LNCaP clone FGC (cell line): ENCODE measurements at regions not wholly inside any gene's neighbourhood (a gene's known extent, or its start where the extent isn't known, plus 50 kb on each side); places are given as distances from the start of the nearest gene placed in this dataset.

ENCODE experiments used
- DNase-seq: peaks from one replicate; pipeline ENCODE4 v3.0.0-alpha.2; 2011; ENCODE audit warnings: low read depth
- H3K4me3 ChIP-seq: 2 replicates; pipeline ENCODE4 v1.5.1; 2011; ENCODE audit warnings: mild to moderate bottlenecking, low read depth, low read length, control low read depth
- TF ChIP-seq, protein P1 (sequence below): IDR thresholded peaks from 2 replicates; pipeline ENCODE4 v1.5.1; 2012; ENCODE audit warnings: mild to moderate bottlenecking; ENCODE audit not compliant: control insufficient read depth, insufficient read depth; ENCODE audit errors: extremely low read depth

DNA sequence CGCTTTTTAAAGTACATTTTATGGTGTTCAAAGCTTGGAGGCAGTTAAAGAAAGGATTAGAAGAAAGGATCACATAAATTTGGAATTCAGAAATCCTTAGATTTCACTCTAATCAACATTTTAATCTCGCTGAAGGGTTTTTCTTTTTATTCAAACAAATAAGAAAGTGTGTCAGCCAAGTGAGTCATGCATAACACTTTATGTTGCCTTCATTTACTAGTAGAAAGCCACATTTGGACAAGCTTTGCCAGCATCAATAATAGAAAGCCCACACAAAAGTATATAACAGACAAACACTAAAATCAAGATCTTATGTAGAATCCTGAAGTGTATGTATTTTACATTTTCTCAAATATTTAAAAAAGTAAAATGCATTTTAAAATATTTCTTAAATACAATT is 154.9 kb upstream of the TRPC4 start:
- no peak for DNase-seq
- TF ChIP-seq, protein P1, sequence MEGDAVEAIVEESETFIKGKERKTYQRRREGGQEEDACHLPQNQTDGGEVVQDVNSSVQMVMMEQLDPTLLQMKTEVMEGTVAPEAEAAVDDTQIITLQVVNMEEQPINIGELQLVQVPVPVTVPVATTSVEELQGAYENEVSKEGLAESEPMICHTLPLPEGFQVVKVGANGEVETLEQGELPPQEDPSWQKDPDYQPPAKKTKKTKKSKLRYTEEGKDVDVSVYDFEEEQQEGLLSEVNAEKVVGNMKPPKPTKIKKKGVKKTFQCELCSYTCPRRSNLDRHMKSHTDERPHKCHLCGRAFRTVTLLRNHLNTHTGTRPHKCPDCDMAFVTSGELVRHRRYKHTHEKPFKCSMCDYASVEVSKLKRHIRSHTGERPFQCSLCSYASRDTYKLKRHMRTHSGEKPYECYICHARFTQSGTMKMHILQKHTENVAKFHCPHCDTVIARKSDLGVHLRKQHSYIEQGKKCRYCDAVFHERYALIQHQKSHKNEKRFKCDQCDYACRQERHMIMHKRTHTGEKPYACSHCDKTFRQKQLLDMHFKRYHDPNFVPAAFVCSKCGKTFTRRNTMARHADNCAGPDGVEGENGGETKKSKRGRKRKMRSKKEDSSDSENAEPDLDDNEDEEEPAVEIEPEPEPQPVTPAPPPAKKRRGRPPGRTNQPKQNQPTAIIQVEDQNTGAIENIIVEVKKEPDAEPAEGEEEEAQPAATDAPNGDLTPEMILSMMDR, result no peak
- no peak overlapping the region for H3K4me3 ChIP-seq

DNA sequence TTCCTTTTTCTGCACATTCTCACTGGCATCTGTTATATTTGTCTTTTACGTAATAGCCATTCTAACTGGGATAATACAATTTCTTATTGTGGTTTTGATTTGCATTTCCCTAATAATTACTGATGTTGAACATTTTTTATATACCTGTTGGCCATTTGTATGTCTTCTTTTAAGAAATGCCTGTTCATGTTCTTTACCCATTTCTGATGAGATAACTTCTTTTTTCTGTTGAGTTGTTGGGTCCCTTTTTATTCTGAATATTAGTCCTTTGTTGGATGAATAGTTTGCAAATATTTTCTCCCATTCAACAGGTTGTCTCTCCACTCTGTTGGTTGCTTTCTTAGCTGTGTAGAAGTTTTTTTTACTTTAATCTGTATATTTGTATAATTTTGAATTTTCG is 147.7 kb upstream of the TRPC4 start:
- no peak for DNase-seq
- H3K4me3 ChIP-seq, result no peak overlapping the region
- TF ChIP-seq, protein P1, result no peak

DNA sequence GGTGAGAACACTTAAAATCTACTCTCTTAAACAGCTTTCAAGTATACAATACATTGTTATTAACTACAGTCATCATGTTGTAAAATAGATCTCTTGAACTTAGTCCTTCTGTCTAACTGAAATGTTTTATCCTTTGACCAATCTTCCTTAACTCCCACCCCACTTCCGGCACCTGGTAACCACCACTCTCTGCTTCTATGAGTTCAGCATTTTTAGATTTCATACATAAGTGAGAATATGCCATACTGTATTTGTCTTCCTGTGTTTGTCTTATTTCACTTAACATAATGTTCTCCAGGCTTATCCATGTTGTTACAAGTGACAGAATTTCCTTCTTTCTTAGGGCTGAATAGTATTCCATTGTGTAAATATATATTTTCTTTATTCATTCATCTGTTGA is 144.1 kb upstream of the TRPC4 start:
- TF ChIP-seq, protein P1, result no peak
- DNase-seq, result no peak
- H3K4me3 ChIP-seq, result no peak overlapping the region

DNA sequence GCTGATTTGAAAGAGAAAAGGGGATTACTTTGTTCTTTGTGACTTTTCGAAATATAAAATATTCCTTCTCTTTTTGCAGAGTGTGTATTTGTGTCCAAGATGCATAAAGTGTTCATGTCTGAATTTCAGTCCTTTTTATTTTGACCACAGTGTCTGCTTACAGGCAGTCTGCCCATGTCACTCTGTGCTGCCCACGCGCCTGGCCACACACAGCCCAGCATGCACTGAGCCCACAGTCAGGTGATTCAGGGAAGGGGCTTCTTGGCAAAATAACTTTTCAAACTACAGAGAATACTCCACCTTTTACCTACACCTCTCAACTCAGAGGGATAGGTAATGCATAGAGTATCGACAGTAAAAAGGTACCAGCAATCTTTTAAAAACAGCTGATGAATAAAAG is 142.5 kb upstream of the TRPC4 start:
- no peak overlapping the region for H3K4me3 ChIP-seq
- no peak for DNase-seq
- TF ChIP-seq, protein P1, result no peak

DNA sequence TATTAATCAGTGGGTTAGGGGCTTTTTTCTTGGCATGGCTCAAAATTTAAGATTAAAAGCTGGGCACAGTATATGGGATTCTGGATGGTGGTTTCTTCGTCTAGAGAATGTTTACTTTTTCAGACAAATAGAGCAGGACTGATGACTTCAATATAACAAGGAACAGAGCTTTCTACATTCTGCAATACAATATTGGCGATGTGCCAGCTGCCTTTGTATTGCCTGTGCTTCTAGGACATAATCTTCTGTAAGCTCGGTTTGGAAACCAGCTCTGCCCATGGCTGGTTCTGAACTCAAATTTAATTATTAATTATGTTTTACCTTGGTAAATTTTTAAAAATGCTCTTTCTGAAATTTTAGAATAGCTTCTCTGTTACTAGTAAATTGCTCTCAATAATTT is 139.1 kb upstream of the TRPC4 start:
- peak; percentile 26 for DNase-seq
- TF ChIP-seq, protein P1, result no peak
- H3K4me3 ChIP-seq, result no peak overlapping the region

DNA sequence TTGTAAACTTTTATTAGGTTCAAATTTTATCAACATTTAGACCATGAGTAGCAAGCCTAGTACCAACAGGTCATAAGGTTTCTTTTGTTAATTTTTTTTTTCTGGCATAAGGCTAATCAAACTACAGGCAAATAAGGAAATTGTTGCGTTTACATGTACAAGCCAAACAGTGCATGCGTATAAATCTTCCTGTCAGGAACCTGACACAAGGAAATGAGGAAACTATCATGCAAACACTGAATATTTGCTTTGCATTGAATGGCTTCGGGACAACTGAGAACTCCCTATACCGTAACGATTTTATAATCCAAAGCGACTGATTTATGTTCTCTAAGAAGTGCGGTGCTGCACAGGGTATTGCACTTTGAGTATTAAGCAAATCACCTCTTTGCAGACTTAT is 133.0 kb upstream of the TRPC4 start:
- no peak overlapping the region for H3K4me3 ChIP-seq
- DNase-seq, result peak; percentile 90
- TF ChIP-seq, protein P1, result no peak

DNA sequence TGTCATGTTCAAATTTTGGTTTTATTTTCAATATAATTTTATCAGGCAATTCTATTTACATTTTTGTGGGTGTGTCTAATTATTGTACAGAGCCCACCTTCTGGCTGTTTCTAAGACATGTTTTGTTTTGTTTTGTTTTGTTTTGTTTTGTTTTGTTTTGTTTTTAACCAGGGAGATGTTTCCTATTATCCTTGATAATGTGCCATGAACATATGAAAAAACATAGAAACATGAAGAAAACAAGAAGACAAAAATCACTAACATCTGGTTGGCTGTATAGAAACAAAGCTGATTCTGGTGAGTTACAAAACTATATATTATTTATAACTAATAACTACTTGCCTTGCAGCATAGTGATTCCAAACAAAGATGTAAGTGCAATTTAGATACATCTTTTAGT is 128.1 kb upstream of the TRPC4 start:
- no peak overlapping the region for H3K4me3 ChIP-seq
- TF ChIP-seq, protein P1, result no peak
- no peak for DNase-seq
